Non-pigmented ciliary epithelial cell (primary cell): ENCODE measurements at regions not wholly inside any gene's neighbourhood (a gene's known extent, or its start where the extent isn't known, plus 50 kb on each side); places are given as distances from the start of the nearest gene placed in this dataset.
"Not testable (repeated sequence)": the region's sequence is repeated elsewhere in the genome, so short reads cannot be mapped to it uniquely, and the experiment has no call there.

Source experiments
- DNase-seq: peaks from one replicate; pipeline ENCODE4 v3.0.0-alpha.2; 2010; ENCODE audit warnings: low read depth

DNA sequence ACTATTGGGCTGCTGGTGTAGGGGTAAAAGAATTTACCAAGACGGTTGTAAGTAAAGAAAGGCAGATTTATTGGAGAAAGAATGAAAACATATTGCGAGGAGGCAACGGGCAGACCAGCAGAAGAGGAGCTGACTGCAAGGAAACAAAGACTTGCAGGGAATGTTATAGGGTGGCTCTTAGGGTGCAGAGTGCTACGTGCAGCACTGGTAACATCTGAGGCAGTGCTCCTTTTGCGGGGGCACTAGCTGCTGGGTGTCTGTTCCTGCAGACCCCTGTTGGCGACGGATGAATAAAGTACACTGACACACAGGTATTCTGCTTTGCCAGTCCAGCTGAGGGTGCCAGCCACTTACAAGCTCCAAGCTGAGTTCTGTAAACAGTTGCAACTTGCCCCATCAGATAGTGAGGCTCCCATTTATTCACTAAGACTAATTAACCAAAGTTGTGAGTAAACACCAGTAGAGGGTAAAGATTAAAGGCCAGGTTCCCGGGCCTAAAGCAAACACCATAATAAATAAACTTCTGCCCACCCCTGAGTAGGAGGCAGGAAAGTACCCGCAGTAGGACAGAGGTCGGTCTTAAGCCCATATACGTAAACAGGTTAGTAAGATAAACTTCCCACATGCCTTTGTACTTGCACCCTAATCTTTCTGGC, 140.2 kb upstream of the KCNK1 start:
- no peak for DNase-seq

DNA sequence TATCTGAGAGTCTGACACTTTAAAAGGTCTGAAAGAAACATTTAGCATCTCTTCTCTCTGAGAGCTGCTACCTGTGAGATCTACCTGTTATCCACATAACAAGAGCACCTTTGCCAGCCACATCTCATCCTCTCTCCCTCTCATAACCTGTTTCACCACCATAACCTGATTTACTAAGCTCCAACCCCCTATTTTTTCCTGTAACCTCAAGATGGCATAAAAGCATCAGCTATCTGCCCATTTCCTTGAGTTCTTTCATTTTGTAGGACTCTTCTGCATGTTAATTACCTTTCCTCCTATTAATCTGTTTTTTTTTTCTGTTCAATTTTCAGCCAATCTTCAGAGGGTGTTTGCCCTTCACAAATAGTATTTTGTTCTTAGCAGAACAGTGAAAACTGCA, 136.5 kb upstream of the KCNK1 start:
- DNase-seq = no peak

DNA sequence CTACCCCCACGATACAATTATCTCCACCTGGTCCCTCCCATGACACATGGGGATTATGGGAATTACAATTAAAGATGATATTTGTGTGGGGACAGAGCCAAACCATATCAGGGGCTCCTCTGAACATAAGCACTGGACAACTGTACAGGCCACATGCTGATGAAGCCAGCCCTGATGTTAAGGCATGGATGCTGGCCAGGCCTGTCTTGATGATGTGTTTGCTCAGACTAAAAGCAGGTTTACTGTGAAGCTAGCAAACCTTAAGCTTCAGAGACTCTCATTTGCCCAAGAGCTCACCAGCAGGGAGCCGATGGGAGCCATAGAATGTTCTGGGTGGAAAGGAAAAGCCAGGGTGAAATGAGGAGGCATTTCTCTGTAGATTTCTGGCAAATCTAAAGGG, 135.3 kb upstream of the KCNK1 start:
- no peak for DNase-seq

DNA sequence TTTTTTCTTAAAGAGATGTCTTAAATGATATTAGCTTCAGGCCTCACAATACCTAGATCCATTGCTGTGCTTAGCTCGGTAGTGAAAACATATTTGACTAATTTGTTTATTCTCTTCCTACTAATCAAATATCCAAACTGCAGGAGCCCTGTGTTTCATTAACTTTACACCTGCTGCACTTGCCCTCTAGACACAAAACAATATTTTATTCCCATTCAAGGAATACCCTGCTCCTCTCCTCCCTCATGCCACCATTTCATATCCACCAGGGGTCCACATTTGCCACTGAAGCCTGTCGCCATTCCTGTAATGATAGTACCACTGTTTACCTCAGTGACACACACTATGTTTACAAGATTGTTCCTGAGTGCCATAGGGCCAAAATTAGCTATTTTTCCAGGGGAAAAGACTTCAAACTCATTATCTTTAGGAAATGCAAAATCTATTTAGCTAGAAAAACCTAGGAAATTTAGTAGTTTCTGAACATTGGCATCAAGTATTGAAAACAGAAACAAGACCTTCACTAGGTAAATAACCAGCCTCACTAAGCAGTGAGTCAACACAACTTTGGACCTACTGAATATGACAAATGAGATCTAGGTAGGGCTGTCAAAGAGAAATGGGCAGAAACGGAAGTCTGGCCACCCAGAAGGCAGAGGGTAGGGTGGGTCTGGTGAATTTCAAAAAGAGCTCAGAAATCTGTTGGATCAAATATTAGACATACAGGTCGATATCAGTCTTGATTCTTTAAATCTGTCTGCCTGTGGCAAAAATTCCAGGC, 134.6 kb upstream of the KCNK1 start:
- no peak for DNase-seq

DNA sequence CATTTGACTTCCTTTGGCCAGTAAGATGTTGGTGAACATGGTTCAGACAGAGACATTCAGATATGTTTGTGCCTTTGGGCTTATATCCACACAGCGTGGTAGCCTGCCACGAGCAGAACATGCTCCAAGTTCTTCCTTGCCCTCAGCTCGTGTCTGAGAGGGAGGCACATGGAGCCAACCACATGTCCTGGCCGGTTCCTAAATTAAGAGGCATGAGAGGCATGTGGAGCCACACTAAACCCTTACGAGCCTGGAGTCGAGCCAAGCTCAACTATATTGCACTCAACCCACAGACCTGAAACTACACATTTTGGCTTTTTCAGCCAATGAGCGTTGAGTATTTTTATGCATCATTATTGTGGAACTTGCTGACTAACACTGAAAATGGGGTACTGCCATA, 133.7 kb upstream of the KCNK1 start:
- DNase-seq = no peak

DNA sequence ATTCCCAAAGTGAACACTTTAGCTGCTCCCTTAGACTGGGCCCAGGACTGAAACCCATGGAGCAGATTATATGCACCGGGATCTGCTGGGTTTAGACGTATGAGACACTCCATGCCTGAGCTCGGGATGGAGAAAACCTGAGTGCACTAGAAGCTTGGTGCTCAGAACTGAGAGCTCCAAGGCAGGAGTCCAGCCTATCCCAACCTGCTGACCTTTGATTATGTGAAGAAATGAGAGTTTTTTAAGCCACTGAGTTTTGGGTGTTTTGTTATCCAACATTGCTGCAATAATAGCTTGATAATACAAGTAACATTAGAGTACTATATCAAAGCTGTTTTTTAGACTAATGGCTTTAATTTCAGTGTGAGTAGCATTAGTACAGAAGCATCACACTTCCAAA, 131.5 kb upstream of the KCNK1 start:
- no peak for DNase-seq

DNA sequence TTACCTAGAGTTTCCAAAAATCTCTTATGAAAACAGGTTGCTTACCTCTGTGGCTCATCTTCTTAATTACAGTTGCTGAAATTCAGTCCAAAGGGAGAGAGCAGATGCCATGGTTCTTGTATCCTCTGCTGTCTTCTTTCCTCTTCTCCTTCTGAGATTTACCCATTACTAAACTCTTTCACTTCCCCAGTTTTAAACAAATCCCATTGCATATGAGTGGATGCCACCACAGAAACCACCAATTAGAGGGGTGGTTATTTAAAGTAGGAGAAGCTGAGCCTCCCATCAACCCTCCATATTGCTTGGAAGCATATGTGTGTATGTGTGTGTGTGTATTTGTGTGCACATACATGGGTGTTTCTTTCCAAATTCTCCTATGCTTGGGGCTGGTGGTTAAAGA, 128.5 kb upstream of the KCNK1 start:
- DNase-seq = no peak

DNA sequence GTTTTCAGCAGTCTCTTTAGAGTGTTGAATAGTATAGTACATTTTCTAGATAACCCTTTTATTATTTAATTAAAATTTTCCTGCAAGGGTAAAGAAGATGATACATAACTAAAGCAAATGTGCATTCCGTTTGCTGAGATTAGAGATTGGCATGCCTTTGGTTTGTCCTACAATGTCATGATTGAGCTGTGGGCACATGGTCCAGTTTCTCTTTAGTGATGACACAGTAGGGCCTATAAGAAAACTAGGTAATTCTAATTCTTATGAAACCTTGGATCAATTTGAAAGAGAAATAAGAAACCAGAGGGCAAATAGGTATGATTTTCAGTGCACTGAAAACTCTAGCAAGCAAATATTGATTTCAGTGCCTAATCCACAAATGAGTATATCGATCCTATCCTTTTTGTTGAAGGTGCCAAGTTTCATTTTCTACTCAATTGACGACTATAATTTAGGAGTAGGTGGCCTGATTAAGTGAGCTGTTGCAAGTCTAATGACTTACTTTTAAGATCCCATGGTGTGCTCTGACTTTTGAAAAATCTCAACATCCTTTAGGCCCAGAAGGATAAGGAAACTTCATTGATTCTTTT, 128.0 kb upstream of the KCNK1 start:
- no peak for DNase-seq

DNA sequence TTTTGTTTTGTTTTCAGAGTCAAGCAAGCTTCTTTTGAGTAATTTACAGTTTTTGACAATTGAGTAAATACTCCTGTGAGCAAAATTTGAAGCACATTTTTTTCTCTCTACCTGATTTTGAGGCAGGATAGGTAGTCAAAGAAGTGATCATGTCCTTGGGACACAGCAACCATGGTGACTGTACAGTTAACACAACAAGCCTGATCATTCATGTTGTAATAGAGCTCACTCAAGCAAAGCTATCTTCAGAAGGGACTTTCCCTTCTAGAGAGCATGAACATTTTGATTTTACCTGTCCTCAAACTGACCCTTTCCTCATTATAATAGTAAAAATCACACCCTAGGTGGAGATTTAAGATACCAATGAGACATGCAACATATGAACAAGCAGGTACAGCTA, 126.5 kb upstream of the KCNK1 start:
- no peak for DNase-seq

DNA sequence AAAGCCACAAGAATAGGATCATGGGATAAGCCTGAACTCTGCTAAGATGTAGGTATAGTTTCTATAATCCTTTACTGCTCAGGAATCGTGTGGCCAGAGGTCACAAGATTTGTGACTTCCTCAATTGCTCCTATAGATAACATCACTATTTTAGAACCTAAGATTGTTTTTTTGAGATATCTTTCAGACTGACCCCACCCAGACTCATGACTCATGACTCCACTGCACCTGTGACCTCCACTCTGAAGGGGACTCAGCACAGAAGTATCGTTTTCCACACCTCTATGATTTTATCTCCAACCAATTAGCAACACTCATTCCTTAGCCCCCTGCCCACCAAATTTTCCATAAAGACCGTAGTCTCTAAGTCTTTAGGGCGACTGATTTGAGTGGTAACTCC, 124.5 kb upstream of the KCNK1 start:
- no peak for DNase-seq

DNA sequence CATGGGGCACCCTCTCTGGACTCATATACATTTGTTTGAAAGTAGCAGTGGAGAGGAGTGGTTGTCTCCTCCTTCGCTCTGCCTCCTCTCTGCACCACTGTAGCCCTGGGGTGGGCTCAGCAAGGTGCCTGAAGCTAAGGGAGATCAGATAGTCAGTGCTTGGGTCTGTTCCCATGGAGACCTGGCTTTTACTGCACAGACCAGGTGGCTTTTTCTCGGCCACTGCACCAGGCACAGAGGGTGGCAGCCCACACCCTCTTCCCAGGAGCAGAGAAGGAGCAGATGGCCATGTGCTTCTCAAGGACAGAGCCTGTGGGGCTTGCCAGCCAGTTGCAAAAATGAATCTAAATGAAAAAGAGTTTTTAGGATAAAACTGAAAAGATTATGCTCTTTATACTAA, 123.4 kb upstream of the KCNK1 start:
- DNase-seq = no peak

DNA sequence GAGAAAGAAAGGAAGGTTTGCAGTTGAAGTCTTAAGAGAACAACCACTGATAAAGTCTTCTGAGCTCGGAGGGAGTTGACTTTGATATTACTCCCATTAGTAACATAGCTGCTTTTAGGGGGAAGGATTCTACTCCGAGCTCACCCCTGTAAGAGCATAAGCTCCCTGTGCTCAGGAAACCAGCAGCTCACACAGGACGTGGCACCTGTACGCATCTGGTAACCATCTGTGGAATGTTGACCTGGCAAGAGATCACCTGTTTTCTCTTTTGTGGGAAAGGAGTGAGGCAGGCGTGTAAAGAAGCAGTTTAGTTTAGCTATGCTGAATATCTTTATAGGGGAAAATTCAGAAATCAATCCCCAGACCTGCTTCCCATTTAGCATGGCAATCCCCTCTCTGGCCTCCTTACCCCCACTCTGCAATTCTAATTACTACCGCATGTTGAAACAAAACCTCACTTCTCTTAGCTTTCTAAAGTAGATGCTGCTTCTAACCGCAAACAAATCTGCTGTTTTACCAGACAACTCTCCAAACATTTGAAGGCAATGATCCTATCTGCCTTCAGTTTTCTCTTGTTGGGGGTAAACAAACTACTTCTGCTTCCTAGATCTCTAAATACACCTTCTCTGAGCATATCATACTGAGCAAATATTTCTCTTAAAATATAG, 121.8 kb upstream of the KCNK1 start:
- no peak for DNase-seq

DNA sequence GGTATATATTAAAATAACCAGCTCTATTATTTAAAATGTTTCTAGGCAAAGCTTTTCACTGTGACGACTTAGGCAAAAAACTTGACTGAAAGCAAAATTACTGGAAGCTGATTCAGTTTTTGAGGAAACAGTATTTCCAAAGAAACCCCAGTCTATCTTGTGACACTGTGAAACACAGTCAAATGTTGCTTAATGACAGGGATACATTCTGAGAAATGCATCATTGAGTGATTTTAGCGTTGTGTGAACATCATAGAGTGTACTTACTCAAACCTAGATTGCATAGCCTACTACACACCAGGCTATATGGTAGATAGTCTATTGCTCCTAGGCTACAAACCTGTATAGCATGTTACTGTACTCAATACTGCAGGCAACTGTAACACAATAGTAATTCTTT, 116.9 kb upstream of the KCNK1 start:
- no peak for DNase-seq

DNA sequence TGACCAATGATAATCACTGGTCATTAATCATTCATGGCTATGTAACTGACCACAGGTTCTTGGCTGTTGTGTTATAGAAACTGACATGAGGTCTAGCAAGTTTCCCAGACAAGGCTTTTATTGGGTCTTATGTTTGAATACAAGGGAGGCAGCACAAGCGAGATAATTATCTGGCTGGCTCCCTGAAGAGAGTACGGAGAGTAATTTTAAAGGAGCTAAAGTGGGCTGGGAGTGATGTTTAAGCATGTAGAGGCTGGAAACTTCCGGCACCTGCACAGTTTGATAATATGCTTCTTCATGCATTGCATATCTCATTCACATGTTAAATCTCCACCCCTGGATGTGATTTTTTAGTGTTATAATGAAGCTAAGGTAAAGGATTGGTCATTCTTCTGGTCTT, 116.2 kb upstream of the KCNK1 start:
- no peak for DNase-seq

DNA sequence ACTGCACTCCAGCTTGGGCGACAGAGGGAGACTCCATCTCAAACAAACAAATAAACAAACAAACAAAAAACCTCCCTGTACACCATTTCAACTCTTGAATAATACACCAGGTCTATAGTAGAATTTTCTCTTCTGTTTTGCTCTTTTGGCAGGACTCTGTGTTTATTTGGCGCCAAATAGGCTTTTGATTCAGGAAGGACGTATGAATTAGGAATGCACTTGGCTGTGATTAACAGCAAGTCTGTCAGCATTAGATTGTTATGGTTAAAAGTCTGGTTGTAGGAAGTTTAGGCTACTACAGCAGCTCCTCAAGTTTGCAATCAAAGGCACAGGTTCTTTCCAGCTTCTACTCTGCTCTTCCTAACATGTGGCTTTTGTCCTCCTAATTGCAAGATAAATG, 113.8 kb upstream of the KCNK1 start:
- DNase-seq = no peak

DNA sequence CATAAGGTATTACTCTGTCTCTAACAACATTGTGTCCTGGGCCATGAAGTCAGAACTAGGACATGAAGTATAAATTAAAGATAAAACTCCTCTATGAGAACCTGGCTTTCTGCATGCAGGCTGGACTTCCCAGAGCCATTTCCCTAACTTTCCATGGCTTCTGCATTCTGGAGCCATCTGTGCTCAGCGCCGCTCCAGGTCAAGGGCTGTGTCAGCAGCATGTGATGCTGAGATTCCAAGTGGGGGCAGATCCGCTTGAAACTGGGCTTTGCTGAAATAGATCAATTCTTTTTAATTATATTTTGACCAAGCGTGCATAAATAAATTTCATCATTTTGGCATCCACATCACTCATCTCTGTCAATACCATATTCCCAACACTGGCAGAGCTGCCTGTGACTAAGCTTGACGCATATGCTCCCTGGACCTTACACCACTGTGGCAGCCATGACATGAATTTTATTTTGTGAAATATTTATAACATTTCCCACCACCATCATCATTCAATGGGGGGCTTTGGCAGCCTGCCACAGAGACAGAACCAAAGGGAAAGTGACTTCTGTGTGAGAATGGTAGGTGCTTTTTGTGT, 110.4 kb upstream of the KCNK1 start:
- no peak for DNase-seq

DNA sequence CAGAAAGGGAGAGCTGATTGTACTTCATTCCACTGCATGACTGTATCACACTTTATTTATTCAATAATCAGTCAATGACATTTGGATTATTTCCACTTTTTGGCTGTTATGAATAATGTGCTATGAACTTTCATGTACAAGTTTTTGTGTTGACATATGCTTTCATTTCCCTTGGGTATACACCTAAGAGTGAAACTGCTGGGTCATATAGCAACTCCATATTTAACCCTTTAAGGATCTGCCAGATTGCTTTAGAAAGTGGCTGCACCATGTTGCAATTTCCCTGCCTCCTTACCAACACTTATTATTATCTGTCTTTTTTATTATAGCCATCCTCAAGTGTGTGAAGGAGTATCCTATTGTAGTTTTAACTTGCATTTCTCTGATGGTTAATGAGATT, 108.8 kb upstream of the KCNK1 start:
- no peak for DNase-seq

DNA sequence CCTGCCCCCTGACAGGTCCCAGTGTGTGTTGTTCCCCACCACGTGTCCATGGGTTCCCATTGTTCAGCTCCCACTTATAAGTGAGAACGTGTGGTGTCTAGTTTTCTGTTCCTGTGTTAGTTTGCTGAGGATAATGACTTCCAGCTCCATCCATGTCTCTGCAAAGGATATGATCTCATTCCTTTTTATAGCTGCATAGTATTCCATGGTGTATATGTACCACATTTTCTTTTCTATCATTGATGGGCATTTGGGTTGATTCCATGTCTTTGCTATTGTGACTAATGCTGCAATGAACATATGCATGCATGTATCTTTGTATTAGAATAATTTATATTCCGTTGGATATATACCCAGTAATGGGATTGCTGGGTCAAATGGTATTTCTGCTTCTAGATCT, 108.0 kb upstream of the KCNK1 start:
- not testable (repeated sequence) for DNase-seq

DNA sequence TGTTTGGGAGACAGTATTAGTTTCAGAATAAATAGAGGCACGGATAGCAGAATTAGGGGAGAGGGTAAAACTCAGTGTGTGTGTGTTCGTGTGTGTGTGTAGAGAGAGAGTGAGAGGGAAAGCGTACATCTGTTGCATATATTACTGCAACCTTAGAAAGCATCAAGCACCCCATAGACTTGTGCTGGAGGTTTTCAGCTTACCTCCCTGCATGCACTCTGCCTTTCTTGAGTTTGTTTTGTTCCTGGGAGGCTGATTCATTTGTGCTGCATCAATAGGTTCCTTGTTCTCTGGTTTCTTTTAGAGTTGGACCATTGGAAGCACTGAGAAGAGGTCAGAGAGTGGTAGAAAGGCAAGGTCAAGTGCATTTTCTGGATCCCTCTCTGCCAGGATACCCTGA, 104.4 kb upstream of the KCNK1 start:
- DNase-seq = no peak

DNA sequence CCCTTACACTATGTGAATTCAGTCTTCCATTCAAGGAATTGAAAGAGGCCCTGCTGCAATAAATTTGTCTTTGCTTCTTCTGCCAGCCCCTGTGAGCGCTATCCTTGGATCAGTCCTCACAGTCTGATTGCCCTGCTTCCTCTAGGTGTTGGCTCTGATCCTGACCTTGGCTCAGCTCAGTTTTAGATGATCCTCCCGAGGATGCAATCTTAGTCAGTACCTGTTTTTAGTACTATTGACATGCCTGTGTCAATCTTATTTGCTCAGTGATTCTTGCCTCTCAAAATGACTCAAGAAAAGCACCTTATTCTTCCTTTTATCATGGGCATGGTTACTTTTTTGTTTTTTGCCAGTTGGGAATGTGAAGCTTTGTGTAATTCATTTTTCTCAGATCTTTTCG, 101.4 kb upstream of the KCNK1 start:
- no peak for DNase-seq

DNA sequence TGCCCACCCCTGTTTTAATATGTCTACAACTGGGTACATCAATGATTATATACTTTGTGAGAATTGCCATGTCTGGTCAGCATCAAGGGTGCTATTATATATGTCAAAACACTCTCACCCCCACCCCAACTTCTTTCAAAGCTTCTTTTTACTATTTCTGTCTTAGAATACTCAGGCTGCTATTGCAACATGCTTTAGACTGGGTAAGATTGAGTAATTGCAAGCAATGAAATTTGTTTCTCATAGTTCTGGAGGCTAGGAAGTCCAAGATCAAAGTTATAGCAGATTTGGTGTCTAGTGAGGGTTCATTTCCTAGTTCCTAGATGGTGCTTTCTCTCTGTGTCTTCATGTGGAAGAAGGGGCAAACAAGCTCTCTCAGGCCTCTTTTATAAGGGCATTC, 100.5 kb upstream of the KCNK1 start:
- DNase-seq = no peak

DNA sequence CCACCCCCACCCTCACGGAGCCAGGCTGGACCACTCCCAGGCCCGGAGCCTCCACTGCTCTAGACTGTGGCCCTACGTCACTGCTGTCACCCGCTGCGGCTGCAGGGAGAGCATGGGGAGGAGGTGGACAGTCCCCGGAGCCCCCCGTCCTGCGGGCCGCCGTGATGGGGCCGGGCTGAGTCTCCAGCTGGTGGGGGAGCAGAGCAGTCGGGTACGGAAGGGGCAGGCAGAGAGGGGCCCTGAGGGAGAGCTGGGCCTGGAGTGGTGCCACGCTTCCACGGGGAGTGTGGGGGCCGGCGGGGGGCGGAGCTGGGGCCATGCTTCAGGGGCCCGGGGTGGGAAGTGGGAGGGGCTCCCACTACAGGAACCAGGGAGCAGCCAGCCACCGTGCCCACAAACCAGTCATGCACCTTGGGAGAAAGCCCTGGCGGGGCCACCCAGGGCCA, 98.9 kb upstream of the KCNK1 start:
- DNase-seq = no peak

DNA sequence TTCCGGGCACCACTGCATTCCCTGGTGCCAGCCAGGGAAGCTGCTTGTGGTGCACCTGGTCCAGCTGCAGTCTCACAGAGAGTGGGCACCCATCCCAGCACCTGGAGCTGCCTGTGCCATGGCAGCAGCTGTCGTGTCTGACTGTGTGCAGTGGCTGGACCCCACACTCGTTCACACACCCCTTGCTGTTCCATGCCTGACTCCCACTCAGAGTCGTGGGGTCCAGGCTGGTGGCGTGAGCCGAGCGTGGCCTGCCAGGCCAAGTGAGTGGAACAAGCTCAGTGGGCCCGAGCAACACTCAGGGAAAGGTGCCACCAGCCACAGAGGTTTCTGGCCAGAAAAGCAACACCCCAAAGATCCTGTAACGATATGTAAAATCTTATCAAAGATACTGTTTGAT, 97.2 kb upstream of the KCNK1 start:
- no peak for DNase-seq
